Cardiac fibroblast (primary cell): ENCODE measurements at regions not wholly inside any gene's neighbourhood (a gene's known extent, or its start where the extent isn't known, plus 50 kb on each side); places are given as distances from the start of the nearest gene placed in this dataset.

ENCODE experiments used
- DNase-seq, 2 donors: peaks; one replicate each; pipeline versions ENCODE4 v3.0.0 to v3.0.0-alpha.2; 2010; ENCODE audit warnings: low read depth in 2 of 2
- H3K4me3 ChIP-seq, 2 donors: replicated peaks in 1 of 2; 1 replicate in 1 of 2; 2 replicates in 1 of 2; pipeline ENCODE4 v1.5.1; 2011; ENCODE audit warnings: low read depth in 2 of 2, low read length in 2 of 2, mild to moderate bottlenecking in 2 of 2, moderate library complexity in 1 of 2
- CTCF ChIP-seq: IDR thresholded peaks from one replicate; pipeline ENCODE4 v1.5.1; 2011; ENCODE audit warnings: low read depth, mild to moderate bottlenecking, low read length, inconsistent platforms

- H3K4me3 ChIP-seq: no peak overlapping the region
- DNase-seq: no peak
- TF ChIP-seq CTCF: no peak
Measured at GRCh38 chr2:16188261-16188890, 248.0 kb downstream of the MYCN start.

GRCh38 chr2:16187482-16187817 lies 247.1 kb downstream of the MYCN start:
- no peak for TF ChIP-seq CTCF

GRCh38 chr2:16186661-16187481 lies 246.5 kb downstream of the MYCN start:
- no peak overlapping the region for H3K4me3 ChIP-seq
- DNase-seq: no peak
- no peak for TF ChIP-seq CTCF

More at GRCh38 chr2:16187482-16187817, 247.1 kb downstream of the MYCN start:
- no peak for DNase-seq
- no peak overlapping the region for H3K4me3 ChIP-seq

- DNase-seq: no peak
- TF ChIP-seq CTCF: no peak
- H3K4me3 ChIP-seq: no peak overlapping the region
Measured at GRCh38 chr2:16185801-16186272, 245.5 kb downstream of the MYCN start.

- no peak overlapping the region for H3K4me3 ChIP-seq
- no peak for DNase-seq
- TF ChIP-seq CTCF: no peak
Measured at GRCh38 chr2:16184945-16185660, 244.8 kb downstream of the MYCN start.

GRCh38 chr2:16184341-16184890 lies 244.1 kb downstream of the MYCN start:
- no peak for DNase-seq
- TF ChIP-seq CTCF: no peak
- no peak overlapping the region for H3K4me3 ChIP-seq
